HG03342 (cell line): ENCODE measurements at regions not wholly inside any gene's neighbourhood (a gene's known extent, or its start where the extent isn't known, plus 50 kb on each side); places are given as distances from the start of the nearest gene placed in this dataset.

Source experiments
- ATAC-seq: cut with Tn5 transposase; IDR thresholded peaks from one replicate; pipeline ENCODE4 v1.9.1; 2021; ENCODE audit warnings: mild to moderate bottlenecking, moderate library complexity; ENCODE audit not compliant: unreplicated experiment

- ATAC-seq = no peak
Observed at GRCh38 chr5:14019768-14020290, 75.3 kb upstream of the DNAH5 start.

- ATAC-seq = no peak
Observed at GRCh38 chr5:14017904-14018303, 73.4 kb upstream of the DNAH5 start.

GRCh38 chr5:14016549-14016948 lies 72.1 kb upstream of the DNAH5 start:
- no peak for ATAC-seq

GRCh38 chr5:14011089-14012020 lies 66.9 kb upstream of the DNAH5 start:
- ATAC-seq = peak; percentile 89

- no peak for ATAC-seq
Observed at GRCh38 chr5:14009575-14009974, 65.1 kb upstream of the DNAH5 start.

- no peak for ATAC-seq
Observed at GRCh38 chr5:14008819-14009311, 64.4 kb upstream of the DNAH5 start.

- no peak for ATAC-seq
Observed at GRCh38 chr5:14006823-14007520, 62.5 kb upstream of the DNAH5 start.

GRCh38 chr5:14004598-14005394 lies 60.3 kb upstream of the DNAH5 start:
- no peak for ATAC-seq

GRCh38 chr5:14003936-14004335 lies 59.4 kb upstream of the DNAH5 start:
- ATAC-seq = no peak

- no peak for ATAC-seq
Observed at GRCh38 chr5:14003513-14003912, 59.0 kb upstream of the DNAH5 start.

GRCh38 chr5:13998254-13998653 lies 53.8 kb upstream of the DNAH5 start:
- ATAC-seq = no peak

GRCh38 chr5:13997514-13997913 lies 53.0 kb upstream of the DNAH5 start:
- no peak for ATAC-seq

GRCh38 chr5:13994621-13995253 lies 50.2 kb upstream of the DNAH5 start:
- ATAC-seq = no peak
